ENCODE measurements at regions not wholly inside any gene's neighbourhood (a gene's known extent, or its start where the extent isn't known, plus 50 kb on each side); places are given as distances from the start of the nearest gene placed in this dataset.

GRCh38 chr2:16007167-16007934, 67.0 kb downstream of the MYCN start:
- no peak overlapping the region for H3K4me3 ChIP-seq (ENCODE audit: low read depth, low read length)
- no peak for TF ChIP-seq CTCF (IDR thresholded peaks at IDR 0.05; ENCODE audit: low read depth, low read length)

- no peak for TF ChIP-seq CTCF (IDR thresholded peaks at IDR 0.05; ENCODE audit: low read depth, low read length)
- no peak overlapping the region for H3K4me3 ChIP-seq (ENCODE audit: low read depth, low read length)
These were observed 66.3 kb downstream of the MYCN start for GRCh38 chr2:16006537-16007166.

DNA sequence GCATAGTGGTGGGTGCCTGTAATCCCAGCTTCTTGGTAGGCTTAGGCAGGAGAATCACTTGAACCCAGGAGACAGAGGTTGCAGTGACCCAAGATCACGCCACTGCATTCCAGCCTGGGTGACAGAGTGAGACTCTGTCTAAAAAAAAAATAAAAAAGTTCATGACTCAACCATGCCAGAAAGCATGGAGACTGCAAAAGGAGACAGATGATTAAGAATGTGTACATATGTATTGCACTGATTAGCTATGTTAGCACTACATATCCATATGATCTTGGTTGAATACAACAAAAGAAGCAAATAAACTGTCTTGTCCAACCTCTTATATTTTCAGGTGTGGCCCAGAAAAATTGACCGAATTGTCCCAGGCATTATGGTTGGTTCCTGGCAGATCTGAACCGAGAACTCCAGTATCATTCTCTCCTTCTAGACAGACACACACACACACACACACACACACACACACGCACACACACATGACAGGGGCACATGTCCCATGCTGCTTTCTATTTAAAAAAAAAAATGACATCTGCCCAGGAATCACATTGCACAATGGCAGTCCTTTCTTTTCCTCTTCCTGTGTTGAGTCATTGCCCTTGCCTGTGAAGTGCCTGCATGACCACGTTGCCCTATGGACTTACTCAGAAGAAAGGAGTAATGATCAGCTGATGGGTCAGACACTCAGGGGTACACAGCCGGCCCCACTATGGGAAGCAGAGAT, 65.6 kb downstream of the MYCN start:
- TF ChIP-seq CTCF (IDR thresholded peaks at IDR 0.05; ENCODE audit: low read depth, low read length) = no peak
- H3K4me3 ChIP-seq (ENCODE audit: low read depth, low read length) = no peak overlapping the region

GRCh38 chr2:16005389-16005788, 65.0 kb downstream of the MYCN start:
- H3K4me3 ChIP-seq (ENCODE audit: low read depth, low read length) = no peak overlapping the region
- no peak for TF ChIP-seq CTCF (IDR thresholded peaks at IDR 0.05; ENCODE audit: low read depth, low read length)

DNA sequence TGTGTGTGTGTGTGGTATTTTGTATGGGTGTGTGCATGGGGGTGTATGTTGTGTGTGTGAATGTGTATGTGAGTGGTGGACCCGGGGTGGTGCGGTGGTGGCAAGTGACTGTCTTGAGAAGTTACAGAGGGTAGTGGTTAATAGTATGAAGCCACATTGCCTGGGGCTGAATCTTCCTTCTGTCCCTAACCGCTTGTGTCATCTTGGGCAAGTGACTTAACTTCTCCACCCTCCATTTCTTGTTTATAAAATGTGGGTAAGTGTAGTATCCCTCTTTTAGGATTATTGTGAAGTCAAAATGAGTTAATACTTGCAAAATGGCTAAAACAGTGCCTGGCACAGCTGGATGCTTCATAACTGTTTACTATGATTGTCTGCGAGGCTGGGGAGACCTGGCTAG, 63.5 kb downstream of the MYCN start:
- H3K4me3 ChIP-seq (ENCODE audit: low read depth, low read length) = no peak overlapping the region
- no peak for TF ChIP-seq CTCF (IDR thresholded peaks at IDR 0.05; ENCODE audit: low read depth, low read length)

DNA sequence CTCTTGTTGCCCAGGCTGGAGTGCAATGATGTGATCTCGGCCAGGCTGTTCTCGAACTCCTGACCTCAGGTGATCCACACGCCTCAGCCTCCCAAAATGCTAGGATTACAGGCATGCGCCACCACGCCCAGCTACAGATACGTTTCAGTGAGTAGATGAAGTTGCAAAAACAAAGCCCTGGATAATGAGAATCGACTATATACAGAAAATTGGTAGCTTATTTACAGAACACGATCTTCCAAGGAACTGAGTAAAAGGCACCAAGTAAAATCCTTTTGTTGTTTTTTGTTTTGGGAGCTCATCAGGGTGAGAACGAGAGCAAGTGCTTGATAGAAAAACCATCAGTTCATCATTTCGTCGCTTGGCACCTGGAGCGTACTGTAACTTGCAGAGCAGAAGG, 62.8 kb downstream of the MYCN start:
- TF ChIP-seq CTCF (IDR thresholded peaks at IDR 0.05; ENCODE audit: low read depth, low read length) = no peak
- no peak overlapping the region for H3K4me3 ChIP-seq (ENCODE audit: low read depth, low read length)

DNA sequence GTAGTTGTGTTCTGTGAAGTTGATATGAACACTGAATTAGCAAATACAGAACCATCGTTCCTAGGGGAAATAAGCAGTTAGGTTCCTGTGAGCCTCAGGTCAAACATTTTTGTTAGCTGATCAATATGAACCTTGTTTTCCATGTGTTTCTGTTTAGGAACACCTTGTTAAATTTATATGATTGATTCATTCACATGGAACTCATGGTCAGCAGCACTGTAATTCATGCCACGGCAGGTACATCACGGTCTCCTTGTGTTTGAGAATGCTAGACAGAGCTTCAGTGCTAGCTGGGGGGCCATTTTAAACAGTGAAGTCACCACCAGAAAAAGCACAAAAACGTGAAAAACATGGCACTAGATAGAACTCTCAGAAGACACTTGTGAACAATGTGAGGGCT, 62.2 kb downstream of the MYCN start:
- no peak overlapping the region for H3K4me3 ChIP-seq (ENCODE audit: low read depth, low read length)
- no peak for TF ChIP-seq CTCF (IDR thresholded peaks at IDR 0.05; ENCODE audit: low read depth, low read length)
